ENCODE measurements at regions not wholly inside any gene's neighbourhood (a gene's known extent, or its start where the extent isn't known, plus 50 kb on each side); places are given as distances from the start of the nearest gene placed in this dataset.

- Histone ChIP-seq H3K4me1 (no peaks in the 10 kb centered on the region), H3K4me3 (no peak overlapping the region), H3K27ac (no peak overlapping the region), H3K36me3 (no peaks in the 10 kb centered on the region), H3K9me3 (no peaks in the 10 kb centered on the region), H3K27me3 (no peaks in the 10 kb centered on the region)
- ATAC-seq (no peak), DNase-seq (no peak)
- intact Hi-C loops (cut with DNase I), result no loop called here
- TF ChIP-seq POLR2A (IDR thresholded peaks at IDR 0.05), result no peak
- TF ChIP-seq, protein P1, sequence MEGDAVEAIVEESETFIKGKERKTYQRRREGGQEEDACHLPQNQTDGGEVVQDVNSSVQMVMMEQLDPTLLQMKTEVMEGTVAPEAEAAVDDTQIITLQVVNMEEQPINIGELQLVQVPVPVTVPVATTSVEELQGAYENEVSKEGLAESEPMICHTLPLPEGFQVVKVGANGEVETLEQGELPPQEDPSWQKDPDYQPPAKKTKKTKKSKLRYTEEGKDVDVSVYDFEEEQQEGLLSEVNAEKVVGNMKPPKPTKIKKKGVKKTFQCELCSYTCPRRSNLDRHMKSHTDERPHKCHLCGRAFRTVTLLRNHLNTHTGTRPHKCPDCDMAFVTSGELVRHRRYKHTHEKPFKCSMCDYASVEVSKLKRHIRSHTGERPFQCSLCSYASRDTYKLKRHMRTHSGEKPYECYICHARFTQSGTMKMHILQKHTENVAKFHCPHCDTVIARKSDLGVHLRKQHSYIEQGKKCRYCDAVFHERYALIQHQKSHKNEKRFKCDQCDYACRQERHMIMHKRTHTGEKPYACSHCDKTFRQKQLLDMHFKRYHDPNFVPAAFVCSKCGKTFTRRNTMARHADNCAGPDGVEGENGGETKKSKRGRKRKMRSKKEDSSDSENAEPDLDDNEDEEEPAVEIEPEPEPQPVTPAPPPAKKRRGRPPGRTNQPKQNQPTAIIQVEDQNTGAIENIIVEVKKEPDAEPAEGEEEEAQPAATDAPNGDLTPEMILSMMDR (IDR thresholded peaks at IDR 0.05), result no peak
- 61 to 77% (median 62%) methylated on average over 2 of the region's 2 CpGs; no CpG with 5 or more reads in 1 of the 4 donors for WGBS, 4 donors
Measured at GRCh38 chr18:11276678-11277077, 127.3 kb upstream of the PIEZO2 start.

DNA sequence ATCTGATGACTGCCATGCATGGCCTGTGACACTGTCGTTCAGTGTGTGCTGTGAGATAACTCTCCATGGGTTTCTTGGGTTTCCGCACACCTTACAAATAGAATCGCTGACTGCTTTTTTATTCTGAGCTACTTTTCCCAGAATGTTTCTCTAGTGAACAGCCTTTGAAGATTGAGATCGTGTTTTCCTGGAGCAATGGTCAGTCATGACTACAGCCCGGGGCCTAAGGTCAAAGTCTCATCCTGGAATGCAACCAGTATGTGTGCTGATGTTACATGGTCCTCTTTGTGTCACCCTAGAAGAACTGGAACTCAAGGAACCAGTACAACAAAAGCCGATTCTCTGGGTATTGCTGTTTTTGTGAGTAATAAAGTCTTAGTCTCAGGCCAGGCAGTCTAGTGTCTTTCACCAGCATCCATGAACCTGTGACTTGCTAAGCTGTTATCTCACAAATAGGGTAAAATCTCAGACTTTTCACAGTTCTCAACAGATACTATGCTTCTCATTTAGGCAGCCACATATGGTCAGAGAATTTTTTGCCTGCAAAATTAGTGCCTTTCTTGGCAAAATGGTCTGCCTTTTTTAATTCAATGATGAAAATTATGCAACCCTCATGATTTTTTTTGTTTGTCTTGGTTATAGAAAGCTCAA is 124.9 kb upstream of the PIEZO2 start:
- intact Hi-C loops (cut with DNase I), result no loop called here
- Histone ChIP-seq H3K4me1 (no peaks in the 10 kb centered on the region), H3K36me3 (no peaks in the 10 kb centered on the region), H3K27ac (no peak overlapping the region), H3K27me3 (no peaks in the 10 kb centered on the region), H3K9me3 (no peaks in the 10 kb centered on the region), H3K4me3 (no peak overlapping the region)
- no peak for DNase-seq
- no peak for ATAC-seq
- TF ChIP-seq, protein P1 (IDR thresholded peaks at IDR 0.05), result no peak
- no peak for TF ChIP-seq POLR2A (IDR thresholded peaks at IDR 0.05)
- 93 to 95% (median 94%) methylated on average over 6 of the region's 6 CpGs for WGBS, 4 donors

- Histone ChIP-seq H3K27ac (no peak overlapping the region), H3K9me3 (no peaks in the 10 kb centered on the region), H3K4me3 (no peak overlapping the region), H3K27me3 (no peaks in the 10 kb centered on the region), H3K36me3 (no peaks in the 10 kb centered on the region), H3K4me1 (peaks cover 0 to 6% (median 0%) of the 10 kb centered on the region in 12 donors)
- ATAC-seq, result no peak
- intact Hi-C loops (cut with DNase I), result no loop called here
- WGBS, 4 donors, result 38 to 49% (median 44%) methylated on average over 7 of the region's 7 CpGs
- no peak for TF ChIP-seq POLR2A (IDR thresholded peaks at IDR 0.05)
- TF ChIP-seq, protein P1 (IDR thresholded peaks at IDR 0.05), result no peak
- no peak for DNase-seq
Measured at GRCh38 chr18:11272516-11272915, 123.1 kb upstream of the PIEZO2 start.

DNA sequence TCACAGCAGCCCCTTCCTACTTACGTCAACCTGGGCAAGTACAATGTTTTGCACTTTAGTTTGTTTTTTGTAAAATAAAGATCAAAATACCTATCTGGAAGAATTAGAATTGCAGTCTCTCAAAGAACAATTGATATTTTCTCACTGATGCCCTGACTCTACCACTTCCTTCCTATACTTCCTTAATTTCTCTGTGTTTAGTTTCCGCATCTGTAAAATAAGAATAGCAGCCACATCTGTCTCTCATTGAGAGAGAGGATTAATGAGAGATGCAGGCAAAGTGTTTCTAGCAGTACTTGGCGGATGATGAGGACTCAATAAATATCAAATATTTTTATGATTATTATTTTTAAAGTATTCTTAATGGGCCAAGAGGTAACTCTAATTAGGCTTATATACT is 122.6 kb upstream of the PIEZO2 start:
- WGBS, 4 donors, result 28 to 54% (median 42%) methylated on average over 3 of the region's 3 CpGs
- intact Hi-C loops (cut with DNase I), result no loop called here
- ATAC-seq (no peak), DNase-seq (no peak)
- TF ChIP-seq, protein P1 (IDR thresholded peaks at IDR 0.05), result no peak
- no peak for TF ChIP-seq POLR2A (IDR thresholded peaks at IDR 0.05)
- no peaks in the 10 kb centered on the region for H3K27me3 ChIP-seq
- no peaks in the 10 kb centered on the region for H3K36me3 ChIP-seq
- H3K27ac ChIP-seq, result no peak overlapping the region
- H3K9me3 ChIP-seq, result no peaks in the 10 kb centered on the region
- peaks cover 0 to 6% (median 0%) of the 10 kb centered on the region in 12 donors for H3K4me1 ChIP-seq
- H3K4me3 ChIP-seq, result no peak overlapping the region
